ENCODE measurements at regions not wholly inside any gene's neighbourhood (a gene's known extent, or its start where the extent isn't known, plus 50 kb on each side); places are given as distances from the start of the nearest gene placed in this dataset.

- TF ChIP-seq CTCF (IDR thresholded peaks at IDR 0.05), result peak; percentile 55 to 92 (median 71)
- TF ChIP-seq POLR2A (IDR thresholded peaks at IDR 0.05), result no peak
These were observed 188.3 kb upstream of the ZFP64 start for GRCh38 chr20:52379723-52380336.

Measured in Peyer's patch (tissue), 4 donors.